Stomach (tissue), 8 donors: ENCODE measurements at regions not wholly inside any gene's neighbourhood (a gene's known extent, or its start where the extent isn't known, plus 50 kb on each side); places are given as distances from the start of the nearest gene placed in this dataset.

Experiments used
- DNase-seq, 2 donors: peaks; one replicate each; pipeline versions ENCODE4 v3.0.0 to v3.0.0-alpha.2; 2013 to 2019
- H3K27ac ChIP-seq, 5 donors: fragments of 200-600 bp in 4 of 5; sonication (generic) in 4 of 5; one replicate each; pipeline ENCODE4 v1.5.1; 2013 to 2019; ENCODE audit warnings: mild to moderate bottlenecking in 1 of 5, moderate library complexity in 1 of 5
- H3K27me3 ChIP-seq, 3 donors: fragments of 200-600 bp; sonication (generic); one replicate each; pipeline ENCODE4 v1.5.1; 2017 to 2019; ENCODE audit warnings: mixed run types in 1 of 3
- H3K36me3 ChIP-seq, 4 donors: fragments of 200-600 bp; sonication (generic); 1 replicate in 3 of 4; 2 replicates in 1 of 4; pipeline ENCODE4 v1.5.1; 2016 to 2019
- H3K4me1 ChIP-seq, 4 donors: fragments of 200-600 bp; sonication (generic); one replicate each; pipeline ENCODE4 v1.5.1; 2016 to 2019
- H3K4me3 ChIP-seq, 4 donors: fragments of 200-600 bp; sonication (generic) in 3 of 4; one replicate each; pipeline ENCODE4 v1.5.1; 2016 to 2019; ENCODE audit warnings: mild to moderate bottlenecking in 1 of 4
- H3K9me3 ChIP-seq, 4 donors: fragments of 200-600 bp; sonication (generic); one replicate each; pipeline ENCODE4 v1.5.1; 2016 to 2019
- EP300 ChIP-seq: sonication (generic); formaldehyde crosslinking; IDR thresholded peaks from one replicate; pipeline ENCODE4 v1.6.1; 2017; ENCODE audit warnings: antibody characterized with exemption
- POLR2A ChIP-seq, 4 donors: fragments of 450-650 bp; IDR thresholded peaks; one replicate each; pipeline ENCODE4 v1.6.1; 2016; ENCODE audit warnings: antibody characterized with exemption in 4 of 4, control low read depth in 2 of 4, mild to moderate bottlenecking in 1 of 4, moderate library complexity in 1 of 4
- POLR2AphosphoS5 ChIP-seq, 3 donors: sonication (generic); formaldehyde crosslinking; IDR thresholded peaks; one replicate each; pipeline ENCODE4 v1.6.1; 2016; ENCODE audit warnings: antibody characterized with exemption in 3 of 3
- WGBS, 5 donors: extraction: QIAGEN DNeasy Blood & Tissue Kit in 3 of 5; methylation state at CpG; one replicate each; pipeline versions ENCODE4 v1.1.5 to v1.1.7; 2013 to 2018; 5-methylcytosine and 5-hydroxymethylcytosine counted together
- intact Hi-C: fragments of 100-400 bp; cut with DNase I; formaldehyde crosslinking; loops from one replicate; pipeline ENCODE4 v1.15.1; 2023; ENCODE audit warnings: low total_unique reads
- TF ChIP-seq, protein P1 (sequence below), 7 experiments: fragments of 450-650 bp in 4 of 7; fragments of 200-600 bp in 3 of 7; sonication (generic) in 3 of 7; IDR thresholded peaks; one replicate each; pipeline ENCODE4 v1.5.1; 2016 to 2019; ENCODE audit warnings: antibody characterized with exemption in 7 of 7, control low read depth in 2 of 7, mild to moderate bottlenecking in 1 of 7
- donor health status: healthy with polysubstance abuse.
- donor health status: Bipolar disorder and iron deficiency.
- donor health status: healthy.

DNA sequence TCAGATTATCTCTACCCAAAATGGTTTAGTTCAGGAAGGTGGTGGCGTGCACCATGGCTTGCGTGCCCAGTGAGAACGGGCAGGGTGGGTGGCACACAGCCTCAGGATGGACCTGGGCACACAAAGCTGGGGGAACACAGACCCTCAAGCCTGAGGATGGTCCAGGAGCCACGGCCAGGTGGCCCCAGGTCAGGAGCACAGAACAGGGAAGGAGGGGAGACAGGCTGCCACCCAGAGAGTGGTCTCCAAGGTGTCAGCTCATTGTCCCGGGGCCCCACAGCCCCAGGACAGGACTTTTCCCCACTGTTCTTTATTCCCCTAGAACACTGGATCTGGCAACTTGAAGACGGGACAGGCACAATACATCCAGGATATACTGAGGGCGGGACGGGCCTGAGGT lies 75.6 kb upstream of the MGMT start:
- no peaks in the 10 kb centered on the region for H3K9me3 ChIP-seq
- H3K4me3 ChIP-seq = no peak overlapping the region
- peaks cover 0 to 40% (median 7%) of the 10 kb centered on the region in 3 donors for H3K27me3 ChIP-seq
- TF ChIP-seq, protein P1, sequence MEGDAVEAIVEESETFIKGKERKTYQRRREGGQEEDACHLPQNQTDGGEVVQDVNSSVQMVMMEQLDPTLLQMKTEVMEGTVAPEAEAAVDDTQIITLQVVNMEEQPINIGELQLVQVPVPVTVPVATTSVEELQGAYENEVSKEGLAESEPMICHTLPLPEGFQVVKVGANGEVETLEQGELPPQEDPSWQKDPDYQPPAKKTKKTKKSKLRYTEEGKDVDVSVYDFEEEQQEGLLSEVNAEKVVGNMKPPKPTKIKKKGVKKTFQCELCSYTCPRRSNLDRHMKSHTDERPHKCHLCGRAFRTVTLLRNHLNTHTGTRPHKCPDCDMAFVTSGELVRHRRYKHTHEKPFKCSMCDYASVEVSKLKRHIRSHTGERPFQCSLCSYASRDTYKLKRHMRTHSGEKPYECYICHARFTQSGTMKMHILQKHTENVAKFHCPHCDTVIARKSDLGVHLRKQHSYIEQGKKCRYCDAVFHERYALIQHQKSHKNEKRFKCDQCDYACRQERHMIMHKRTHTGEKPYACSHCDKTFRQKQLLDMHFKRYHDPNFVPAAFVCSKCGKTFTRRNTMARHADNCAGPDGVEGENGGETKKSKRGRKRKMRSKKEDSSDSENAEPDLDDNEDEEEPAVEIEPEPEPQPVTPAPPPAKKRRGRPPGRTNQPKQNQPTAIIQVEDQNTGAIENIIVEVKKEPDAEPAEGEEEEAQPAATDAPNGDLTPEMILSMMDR (IDR thresholded peaks at IDR 0.05) = no peak
- no peak for TF ChIP-seq EP300
- no peak overlapping the region for H3K27ac ChIP-seq
- intact Hi-C loops = no loop called here
- no peaks in the 10 kb centered on the region for H3K4me1 ChIP-seq
- DNase-seq = no peak
- WGBS, 5 donors = 81 to 89% (median 87%) methylated on average over 6 to 8 of the region's 8 CpGs
- no peaks in the 10 kb centered on the region for H3K36me3 ChIP-seq

DNA sequence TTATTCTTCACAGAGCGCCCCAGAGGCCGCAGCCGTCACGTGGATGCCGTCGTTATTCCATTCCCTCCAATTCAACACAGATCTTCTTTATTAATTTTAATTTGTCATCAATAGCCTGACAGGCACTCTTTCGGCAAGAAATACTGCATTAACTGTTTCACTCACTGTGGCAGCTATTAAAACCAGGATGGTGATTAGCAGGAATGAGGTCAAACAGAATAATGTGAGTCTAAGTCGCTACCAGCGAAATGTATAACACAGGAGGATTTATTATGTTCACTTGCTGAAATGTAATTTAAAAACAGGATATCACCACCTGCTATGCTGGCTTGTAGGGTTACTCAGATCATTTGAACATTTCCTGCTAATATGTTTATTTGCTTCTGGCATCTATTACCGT lies 74.2 kb upstream of the MGMT start:
- Histone ChIP-seq H3K27ac (no peak overlapping the region), H3K4me1 (no peaks in the 10 kb centered on the region), H3K36me3 (no peaks in the 10 kb centered on the region), H3K27me3 (peaks cover 0 to 41% (median 11%) of the 10 kb centered on the region in 3 donors), H3K9me3 (no peaks in the 10 kb centered on the region), H3K4me3 (no peak overlapping the region)
- intact Hi-C loops = no loop called here
- no peak for DNase-seq
- no peak for TF ChIP-seq POLR2A (IDR thresholded peaks at IDR 0.05)
- TF ChIP-seq, protein P1 (IDR thresholded peaks at IDR 0.05) = no peak
- TF ChIP-seq EP300 = no peak
- TF ChIP-seq POLR2AphosphoS5 (IDR thresholded peaks at IDR 0.05) = no peak
- WGBS, 5 donors = 63 to 79% (median 73%) methylated on average over 10 of the region's 10 CpGs

DNA sequence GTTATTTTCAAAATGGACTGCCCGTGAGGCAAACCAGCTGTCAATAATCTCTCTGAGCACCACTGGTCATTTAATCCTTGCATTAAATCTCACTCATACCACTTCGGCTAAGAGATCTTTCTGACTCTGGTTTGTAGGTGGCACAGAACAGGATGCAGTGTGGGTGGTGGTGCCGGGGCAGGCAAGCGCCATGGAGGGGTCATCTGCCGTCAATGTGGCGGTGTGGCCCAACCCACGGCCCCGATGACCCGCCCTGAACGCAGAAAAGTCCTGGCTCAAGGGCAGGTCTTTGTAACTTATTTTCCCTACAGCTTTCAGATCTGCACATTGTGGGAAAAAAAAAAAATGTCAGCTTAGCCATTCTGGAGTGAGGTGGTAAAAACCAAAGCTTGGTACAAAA lies 73.2 kb upstream of the MGMT start:
- TF ChIP-seq EP300 (no peak), POLR2A (IDR thresholded peaks at IDR 0.05) (no peak), POLR2AphosphoS5 (IDR thresholded peaks at IDR 0.05) (no peak)
- TF ChIP-seq, protein P1 (IDR thresholded peaks at IDR 0.05) = no peak
- no peaks in the 10 kb centered on the region for H3K36me3 ChIP-seq
- H3K27me3 ChIP-seq = peaks cover 0 to 41% (median 11%) of the 10 kb centered on the region in 3 donors
- no peaks in the 10 kb centered on the region for H3K9me3 ChIP-seq
- WGBS, 5 donors = 67 to 78% (median 70%) methylated on average over 10 of the region's 10 CpGs
- H3K4me1 ChIP-seq = no peaks in the 10 kb centered on the region
- DNase-seq = no peak
- no peak overlapping the region for H3K4me3 ChIP-seq
- no peak overlapping the region for H3K27ac ChIP-seq
- intact Hi-C loops = no loop called here

DNA sequence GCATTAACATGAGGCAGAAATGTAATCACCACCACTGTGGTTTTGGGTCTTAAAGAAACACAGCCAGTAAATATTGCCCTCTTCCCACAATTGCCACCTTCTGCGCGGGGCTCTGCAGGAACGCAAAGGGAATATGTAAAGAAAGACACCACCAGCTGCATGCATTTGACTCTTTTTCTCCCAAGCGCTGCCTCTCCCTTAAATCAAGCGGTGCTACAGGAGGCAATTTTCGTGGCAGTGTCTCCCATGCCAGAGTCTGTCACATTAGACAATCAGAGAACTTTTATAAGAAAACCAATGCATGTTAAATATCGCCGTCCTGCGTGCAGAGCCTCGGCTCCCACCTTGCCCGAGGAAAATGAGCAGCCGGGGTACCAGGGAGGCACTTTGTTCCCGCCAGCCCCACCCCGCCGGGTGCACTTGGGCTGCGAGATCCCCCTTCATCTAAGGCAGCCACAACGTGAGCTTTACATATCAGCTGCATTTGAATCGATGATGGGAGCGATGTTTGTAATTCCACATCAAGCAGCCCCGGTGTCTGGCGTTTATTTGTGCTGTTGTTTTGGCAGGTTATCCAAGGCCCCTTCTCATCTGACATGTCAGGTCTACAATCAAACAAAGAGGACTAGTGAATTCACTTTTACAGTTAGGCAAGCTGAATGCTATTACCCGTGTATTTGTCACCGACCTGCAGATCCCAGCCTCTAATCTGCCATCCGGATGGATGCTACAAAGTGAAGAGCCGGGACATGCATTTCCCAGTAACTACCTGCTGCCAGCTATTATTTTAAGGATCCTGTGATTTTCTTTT lies 72.3 kb upstream of the MGMT start:
- peaks cover 0 to 41% (median 11%) of the 10 kb centered on the region in 3 donors for H3K27me3 ChIP-seq
- TF ChIP-seq POLR2A (IDR thresholded peaks at IDR 0.05) = no peak
- TF ChIP-seq POLR2AphosphoS5 (IDR thresholded peaks at IDR 0.05) = no peak
- TF ChIP-seq, protein P1 (IDR thresholded peaks at IDR 0.05) = no peak
- TF ChIP-seq EP300 = no peak
- WGBS, 5 donors = 35 to 60% (median 45%) methylated on average over 25 of the region's 25 CpGs
- intact Hi-C loops = no loop called here
- no peaks in the 10 kb centered on the region for H3K36me3 ChIP-seq
- no peak overlapping the region for H3K27ac ChIP-seq
- no peaks in the 10 kb centered on the region for H3K9me3 ChIP-seq
- H3K4me3 ChIP-seq = no peak overlapping the region
- no peak for DNase-seq
- H3K4me1 ChIP-seq = no peaks in the 10 kb centered on the region
